22Rv1 (cell line): ENCODE measurements at regions not wholly inside any gene's neighbourhood (a gene's known extent, or its start where the extent isn't known, plus 50 kb on each side); places are given as distances from the start of the nearest gene placed in this dataset.
A peak's percentile ranks its signal among the peaks of the same experiment; 100 is the strongest.
"Not testable (repeated sequence)": the region's sequence is repeated elsewhere in the genome, so short reads cannot be mapped to it uniquely, and the experiment has no call there.

Experiments
- H3K27ac ChIP-seq: fragments of 450-650 bp; 2 replicates; pipeline ENCODE4 v1.5.1; 2017
- CTCF ChIP-seq: fragments of 450-650 bp; IDR thresholded peaks from 2 replicates; pipeline ENCODE4 v1.5.1; 2017; ENCODE audit warnings: mild to moderate bottlenecking
- ZFX ChIP-seq: fragments of 450-650 bp; IDR thresholded peaks from 2 replicates; pipeline ENCODE4 v1.6.1; 2017; ENCODE audit warnings: antibody characterized with exemption, borderline replicate concordance

GRCh38 chr7:155394413-155394812 lies 63.5 kb upstream of the EN2 start:
- no peak overlapping the region for H3K27ac ChIP-seq
- TF ChIP-seq ZFX (no peak), CTCF (no peak)

GRCh38 chr7:155395176-155395797 lies 62.6 kb upstream of the EN2 start:
- TF ChIP-seq CTCF (no peak), ZFX (no peak)

GRCh38 chr7:155396661-155397060 lies 61.3 kb upstream of the EN2 start:
- TF ChIP-seq ZFX: no peak
- H3K27ac ChIP-seq: no peak overlapping the region

More at GRCh38 chr7:155395176-155395797, 62.6 kb upstream of the EN2 start:
- no peak overlapping the region for H3K27ac ChIP-seq

GRCh38 chr7:155397758-155398714 lies 59.9 kb upstream of the EN2 start:
- not testable (repeated sequence) for H3K27ac ChIP-seq

- TF ChIP-seq CTCF (peak; percentile 51), ZFX (no peak)
- H3K27ac ChIP-seq: no peak overlapping the region
These were observed 59.0 kb upstream of the EN2 start for GRCh38 chr7:155398944-155399343.

- H3K27ac ChIP-seq: no peak overlapping the region
- TF ChIP-seq ZFX: no peak
- TF ChIP-seq CTCF: no peak
These were observed 58.4 kb upstream of the EN2 start for GRCh38 chr7:155399577-155399976.

GRCh38 chr7:155401231-155401630 lies 56.7 kb upstream of the EN2 start:
- TF ChIP-seq CTCF (no peak), ZFX (no peak)
- no peak overlapping the region for H3K27ac ChIP-seq

- no peak for TF ChIP-seq ZFX
- TF ChIP-seq CTCF: no peak
- no peak overlapping the region for H3K27ac ChIP-seq
These were observed 56.0 kb upstream of the EN2 start for GRCh38 chr7:155401884-155402283.
